Ovary (tissue), 3 donors: ENCODE measurements at regions not wholly inside any gene's neighbourhood (a gene's known extent, or its start where the extent isn't known, plus 50 kb on each side); places are given as distances from the start of the nearest gene placed in this dataset.

Experiments used
- CTCF ChIP-seq, 3 donors: fragments of 450-650 bp in 2 of 3; fragments of 200-600 bp in 1 of 3; IDR thresholded peaks; one replicate each; pipeline versions ENCODE4 v1.5.1 to v1.8.0; 2016 to 2022; ENCODE audit warnings: antibody characterized with exemption in 3 of 3, mild to moderate bottlenecking in 1 of 3
- EP300 ChIP-seq: sonication (generic); formaldehyde crosslinking; IDR thresholded peaks from one replicate; pipeline ENCODE4 v1.6.1; 2017; ENCODE audit warnings: antibody characterized with exemption
- POLR2A ChIP-seq: fragments of 450-650 bp; IDR thresholded peaks from one replicate; pipeline ENCODE4 v1.6.1; 2017; ENCODE audit warnings: antibody characterized with exemption, mild to moderate bottlenecking, moderate library complexity
- donor health status: DM: no; HTN: no; CAD: no.

GRCh38 chr16:86018071-86018470 lies 119.1 kb downstream of the IRF8 start:
- TF ChIP-seq CTCF (IDR thresholded peaks at IDR 0.05), result no peak
- TF ChIP-seq POLR2A, result no peak
- TF ChIP-seq EP300, result no peak
